HCT116 (cell line): ENCODE measurements at regions not wholly inside any gene's neighbourhood (a gene's known extent, or its start where the extent isn't known, plus 50 kb on each side); places are given as distances from the start of the nearest gene placed in this dataset.

Experiments
- CEBPB ChIP-seq: IDR thresholded peaks from 2 replicates; pipeline ENCODE4 v1.6.1; 2012; ENCODE audit warnings: low read depth
- EZH2 ChIP-seq: fragments of 200-600 bp; sonication (generic); IDR thresholded peaks from 2 replicates; pipeline ENCODE4 v1.6.1; 2017; ENCODE audit warnings: antibody characterized with exemption, mixed run types
- SP1 ChIP-seq: IDR thresholded peaks from 2 replicates; pipeline ENCODE4 v1.6.1; 2012; ENCODE audit warnings: low read depth
- TF ChIP-seq, protein P1 (sequence below), 3 experiments: fragments of 200-600 bp in 1 of 3; sonication (generic) in 1 of 3; IDR thresholded peaks in 2 of 3; conservative IDR thresholded peaks in 1 of 3; 2 replicates each; pipeline ENCODE4 v1.5.1; 2012 to 2017; ENCODE audit warnings: low read depth in 2 of 3, low read length in 2 of 3, antibody characterized with exemption in 1 of 3, borderline replicate concordance in 1 of 3, control low read depth in 1 of 3, mild to moderate bottlenecking in 1 of 3, mixed read lengths in 1 of 3, mixed run types in 1 of 3, moderate library complexity in 1 of 3; ENCODE audit not compliant: insufficient read depth in 1 of 3

DNA sequence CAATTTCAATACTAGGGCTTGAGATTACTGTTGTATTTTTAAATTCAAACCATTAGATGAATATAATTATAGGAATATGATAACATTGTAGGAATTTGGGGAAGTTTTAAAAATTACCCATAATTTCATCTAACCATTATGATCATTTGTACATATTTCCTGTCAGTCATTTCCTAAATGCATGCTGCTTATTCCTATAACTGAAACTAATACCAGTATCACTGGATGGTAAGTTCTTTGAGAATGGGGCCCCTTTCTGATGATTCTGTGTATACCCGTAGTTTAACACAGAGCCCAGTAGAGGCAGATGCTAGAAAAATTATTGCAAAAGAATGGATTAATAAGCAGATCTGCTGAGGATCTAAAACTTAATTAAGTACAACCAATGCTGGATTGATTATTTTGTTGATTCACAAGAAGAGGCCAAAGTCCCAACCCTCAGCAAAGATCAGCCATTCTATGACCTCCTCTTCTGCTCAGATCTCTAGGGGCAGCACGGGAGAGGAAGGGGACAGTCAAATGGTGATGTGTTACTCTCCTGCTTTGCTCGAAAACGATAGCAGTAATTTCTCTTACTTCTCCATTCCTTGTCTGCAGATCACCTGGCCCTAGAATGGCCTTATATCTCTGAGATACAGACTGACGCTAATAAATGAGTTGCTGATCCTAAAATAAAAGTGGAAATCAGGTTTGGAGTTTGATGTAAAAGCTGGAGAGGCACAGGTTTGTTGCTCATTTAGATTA, 69.5 kb upstream of the PELI1 start:
- TF ChIP-seq CEBPB (no peak), SP1 (no peak), EZH2 (no peak)
- TF ChIP-seq, protein P1, sequence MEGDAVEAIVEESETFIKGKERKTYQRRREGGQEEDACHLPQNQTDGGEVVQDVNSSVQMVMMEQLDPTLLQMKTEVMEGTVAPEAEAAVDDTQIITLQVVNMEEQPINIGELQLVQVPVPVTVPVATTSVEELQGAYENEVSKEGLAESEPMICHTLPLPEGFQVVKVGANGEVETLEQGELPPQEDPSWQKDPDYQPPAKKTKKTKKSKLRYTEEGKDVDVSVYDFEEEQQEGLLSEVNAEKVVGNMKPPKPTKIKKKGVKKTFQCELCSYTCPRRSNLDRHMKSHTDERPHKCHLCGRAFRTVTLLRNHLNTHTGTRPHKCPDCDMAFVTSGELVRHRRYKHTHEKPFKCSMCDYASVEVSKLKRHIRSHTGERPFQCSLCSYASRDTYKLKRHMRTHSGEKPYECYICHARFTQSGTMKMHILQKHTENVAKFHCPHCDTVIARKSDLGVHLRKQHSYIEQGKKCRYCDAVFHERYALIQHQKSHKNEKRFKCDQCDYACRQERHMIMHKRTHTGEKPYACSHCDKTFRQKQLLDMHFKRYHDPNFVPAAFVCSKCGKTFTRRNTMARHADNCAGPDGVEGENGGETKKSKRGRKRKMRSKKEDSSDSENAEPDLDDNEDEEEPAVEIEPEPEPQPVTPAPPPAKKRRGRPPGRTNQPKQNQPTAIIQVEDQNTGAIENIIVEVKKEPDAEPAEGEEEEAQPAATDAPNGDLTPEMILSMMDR (IDR thresholded peaks at IDR 0.05 in 2 of 3, conservative IDR thresholded peaks at IDR 0.05 in 1 of 3; ENCODE audit: borderline replicate concordance in 1 of 3, insufficient read depth in 1 of 3, low read depth in 2 of 3, low read length in 2 of 3), result no peak
